Esophagus muscularis mucosa (tissue), 4 donors: ENCODE measurements at regions not wholly inside any gene's neighbourhood (a gene's known extent, or its start where the extent isn't known, plus 50 kb on each side); places are given as distances from the start of the nearest gene placed in this dataset.

Experiments used
- EP300 ChIP-seq: sonication (generic); formaldehyde crosslinking; IDR thresholded peaks from one replicate; pipeline ENCODE4 v1.6.1; 2017; ENCODE audit warnings: antibody characterized with exemption
- POLR2A ChIP-seq: fragments of 450-650 bp; IDR thresholded peaks from one replicate; pipeline ENCODE4 v1.6.1; 2017; ENCODE audit warnings: antibody characterized with exemption, moderate library complexity, mild to moderate bottlenecking, low read depth
- POLR2AphosphoS5 ChIP-seq, 2 donors: sonication (generic); formaldehyde crosslinking; IDR thresholded peaks; one replicate each; pipeline ENCODE4 v1.6.1; 2017; ENCODE audit warnings: antibody characterized with exemption in 2 of 2
- TF ChIP-seq, protein P1 (sequence below), 3 experiments: fragments of 200-600 bp in 2 of 3; fragments of 450-650 bp in 1 of 3; sonication (generic) in 2 of 3; IDR thresholded peaks; one replicate each; pipeline ENCODE4 v1.5.1; 2017 to 2019; ENCODE audit warnings: antibody characterized with exemption in 3 of 3, mild to moderate bottlenecking in 2 of 3, moderate library complexity in 1 of 3

DNA sequence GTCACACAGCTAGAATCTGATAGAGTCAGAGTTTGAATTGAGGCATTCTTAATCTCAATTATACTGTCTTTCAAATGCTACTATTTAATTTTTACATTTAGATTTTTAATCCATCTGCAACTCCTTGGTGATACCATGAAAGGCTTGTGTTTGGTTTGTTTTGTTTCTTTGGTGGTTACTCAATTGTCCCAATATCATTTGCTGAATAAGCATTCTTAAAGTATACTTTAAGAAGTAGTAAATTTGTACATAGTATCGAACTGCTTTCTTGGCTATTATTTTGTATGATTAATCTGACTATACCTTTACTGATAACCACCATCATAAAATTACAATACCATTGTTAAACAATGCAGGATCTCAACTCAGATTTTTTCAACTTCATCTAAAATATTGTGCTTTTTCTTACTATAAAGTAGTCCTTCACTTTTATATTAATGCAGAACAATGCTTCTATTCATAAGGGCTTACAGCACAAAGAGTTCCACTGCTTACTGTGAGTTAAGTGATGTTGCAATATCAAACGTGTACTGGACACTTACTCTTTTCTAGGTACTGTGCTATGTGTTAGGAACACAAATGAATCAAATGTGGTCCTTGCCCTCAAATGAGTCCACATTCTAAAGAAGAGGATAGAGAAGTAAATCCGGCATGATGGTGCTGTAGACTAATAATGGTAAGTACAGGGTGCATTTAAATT is 111.2 kb upstream of the GRIA3 start:
- TF ChIP-seq, protein P1, sequence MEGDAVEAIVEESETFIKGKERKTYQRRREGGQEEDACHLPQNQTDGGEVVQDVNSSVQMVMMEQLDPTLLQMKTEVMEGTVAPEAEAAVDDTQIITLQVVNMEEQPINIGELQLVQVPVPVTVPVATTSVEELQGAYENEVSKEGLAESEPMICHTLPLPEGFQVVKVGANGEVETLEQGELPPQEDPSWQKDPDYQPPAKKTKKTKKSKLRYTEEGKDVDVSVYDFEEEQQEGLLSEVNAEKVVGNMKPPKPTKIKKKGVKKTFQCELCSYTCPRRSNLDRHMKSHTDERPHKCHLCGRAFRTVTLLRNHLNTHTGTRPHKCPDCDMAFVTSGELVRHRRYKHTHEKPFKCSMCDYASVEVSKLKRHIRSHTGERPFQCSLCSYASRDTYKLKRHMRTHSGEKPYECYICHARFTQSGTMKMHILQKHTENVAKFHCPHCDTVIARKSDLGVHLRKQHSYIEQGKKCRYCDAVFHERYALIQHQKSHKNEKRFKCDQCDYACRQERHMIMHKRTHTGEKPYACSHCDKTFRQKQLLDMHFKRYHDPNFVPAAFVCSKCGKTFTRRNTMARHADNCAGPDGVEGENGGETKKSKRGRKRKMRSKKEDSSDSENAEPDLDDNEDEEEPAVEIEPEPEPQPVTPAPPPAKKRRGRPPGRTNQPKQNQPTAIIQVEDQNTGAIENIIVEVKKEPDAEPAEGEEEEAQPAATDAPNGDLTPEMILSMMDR (IDR thresholded peaks at IDR 0.05), result no peak
- TF ChIP-seq POLR2AphosphoS5 (IDR thresholded peaks at IDR 0.05), result no peak
- TF ChIP-seq EP300, result no peak
- no peak for TF ChIP-seq POLR2A
